ENCODE measurements at regions not wholly inside any gene's neighbourhood (a gene's known extent, or its start where the extent isn't known, plus 50 kb on each side); places are given as distances from the start of the nearest gene placed in this dataset.
A peak's percentile ranks its signal among the peaks of the same experiment; 100 is the strongest.
"Not testable (repeated sequence)": the region's sequence is repeated elsewhere in the genome, so short reads cannot be mapped to it uniquely, and the experiment has no call there.

DNA sequence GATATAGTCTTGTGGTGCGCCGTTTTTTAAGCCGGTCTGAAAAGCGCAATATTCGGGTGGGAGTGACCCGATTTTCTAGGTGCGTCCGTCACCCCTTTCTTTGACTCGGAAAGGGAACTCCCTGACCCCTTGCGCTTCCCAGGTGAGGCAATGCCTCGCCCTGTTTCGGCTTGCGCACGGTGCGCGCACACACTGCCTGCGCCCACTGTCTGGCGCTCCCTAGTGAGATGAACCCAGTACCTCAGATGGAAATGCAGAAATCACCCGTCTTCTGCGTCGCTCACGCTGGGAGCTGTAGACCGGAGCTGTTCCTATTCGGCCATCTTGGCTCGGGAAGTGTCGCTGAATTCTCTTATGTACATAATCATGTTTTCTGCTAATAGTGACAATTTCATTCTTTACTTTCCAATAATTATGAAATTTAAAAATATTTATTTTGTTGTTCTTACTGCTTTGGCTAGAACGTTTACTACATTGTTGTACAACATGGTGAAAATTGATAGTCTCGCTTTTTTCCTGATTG lies 61.2 kb upstream of the MINDY3 start (continued):
- TF ChIP-seq CTBP1 (IDR thresholded peaks at IDR 0.05; ENCODE audit: borderline replicate concordance) = peak; percentile 48; the same call in 1 of the 2 replicates

DNA sequence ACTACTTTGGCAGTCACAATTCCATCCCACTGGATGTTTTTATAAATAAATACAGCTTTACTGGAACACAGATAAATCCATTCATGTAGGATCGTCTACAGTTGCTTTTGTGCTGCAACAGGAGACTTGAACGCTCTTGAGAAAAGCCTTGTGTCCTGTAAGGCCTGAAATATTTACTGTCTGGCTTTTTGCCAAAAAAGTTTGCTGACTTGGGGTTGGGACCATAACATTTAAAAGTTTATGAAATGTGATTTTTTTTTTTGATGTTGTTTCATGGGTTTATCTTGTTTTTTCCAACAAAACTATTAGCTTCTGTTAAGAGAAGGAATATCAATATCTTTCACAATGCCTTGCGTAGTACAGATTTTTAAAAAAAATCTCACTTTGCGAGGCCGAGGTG lies 71.1 kb upstream of the MINDY3 start:
- 7% methylated on average over 5 of the region's 5 CpGs for WGBS (ENCODE audit: insufficient coverage, low coverage, missing lambda C conversion rate)
- no peak for TF ChIP-seq PYGO2 (tag; IDR thresholded peaks at IDR 0.05)
- peak; percentile 58 for TF ChIP-seq NFIX (CRISPR knock-in tag; IDR thresholded peaks at IDR 0.05; ENCODE audit: low read depth)
- peak; percentile 90 for TF ChIP-seq NFIC (IDR thresholded peaks at IDR 0.05)
- POLR2A ChIA-PET = no interaction called here
- Histone ChIP-seq H3K36me3 (ENCODE audit: control insufficient read depth, insufficient read depth, low read length) (no peaks in the 10 kb centered on the region), H3K9me1 (ENCODE audit: control insufficient read depth, insufficient read depth, low read length) (no peaks in the 10 kb centered on the region), H3K4me1 (replicated peaks in 1 of 2; ENCODE audit: control insufficient read depth in 2 of 2, insufficient read depth in 2 of 2, low read length in 2 of 2) (no peaks in the 10 kb centered on the region), H3K27me3 (ENCODE audit: control insufficient read depth in 2 of 2, insufficient read depth in 2 of 2, low read length in 2 of 2) (no peaks in the 10 kb centered on the region), H3K27ac (ENCODE audit: extremely low read depth, low read depth, low read length) (no peak overlapping the region), H3K4me2 (ENCODE audit: insufficient read depth, low read length) (no peak overlapping the region), H3K9me3 (replicated peaks; ENCODE audit: control insufficient read depth, insufficient read depth, low read depth, low read length) (no peaks in the 10 kb centered on the region), H4K20me1 (replicated peaks; ENCODE audit: control insufficient read depth, insufficient read depth, low read length) (no peaks in the 10 kb centered on the region), H3K4me3 (no peak overlapping the region), H2AFZ (ENCODE audit: low read depth, low read length) (no peak overlapping the region), H3K79me2 (ENCODE audit: control insufficient read depth, insufficient read depth, low read length) (no peaks in the 10 kb centered on the region), H3K9ac (ENCODE audit: insufficient read depth in 1 of 2, low read depth in 2 of 2, low read length in 2 of 2) (no peak overlapping the region)
- FAIRE-seq (no peak), DNase-seq (ENCODE audit: extremely low read depth in 1 of 4, low spot score in 3 of 4) (peak in 1 of 4 experiments; percentile 5), ATAC-seq (no peak)
- BruUV-seq (replicated peaks) = no TSS peak
- in situ Hi-C loops (cut with MboI) = no loop called here
- intact Hi-C loops (cut with micrococcal nuclease) = no loop called here
- CTCF ChIA-PET (ENCODE audit: low intra/inter-chr PET ratio) = no interaction called here

DNA sequence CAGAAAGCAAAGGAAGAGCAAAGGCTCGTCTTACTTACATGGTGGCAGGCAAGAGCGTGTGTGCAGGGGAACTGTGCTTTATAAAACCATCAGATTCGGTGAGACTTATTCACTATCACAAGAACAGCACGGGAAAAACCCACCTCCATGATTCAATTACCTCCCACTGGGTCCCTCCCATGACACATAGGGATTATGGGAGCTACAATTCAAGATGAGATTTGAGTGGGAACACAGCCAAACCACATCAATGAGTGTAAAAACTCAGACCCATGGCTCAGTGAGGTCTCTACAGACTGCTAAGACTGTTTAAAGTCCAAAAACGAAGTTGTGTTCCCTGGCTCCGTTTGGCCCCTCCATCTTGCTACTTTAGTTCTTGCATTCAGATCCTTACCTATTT lies 79.2 kb upstream of the MINDY3 start:
- BruUV-seq (replicated peaks); H4K20me1 ChIP-seq (replicated peaks; ENCODE audit: control insufficient read depth, insufficient read depth, low read length); POLR2A ChIA-PET; H2AFZ ChIP-seq (ENCODE audit: low read depth, low read length); H3K4me3 ChIP-seq; DNase-seq (ENCODE audit: extremely low read depth in 1 of 4, low spot score in 3 of 4); H3K9ac ChIP-seq (ENCODE audit: insufficient read depth in 1 of 2, low read depth in 2 of 2, low read length in 2 of 2); FAIRE-seq; H3K27me3 ChIP-seq (ENCODE audit: control insufficient read depth in 2 of 2, insufficient read depth in 2 of 2, low read length in 2 of 2); CTCF ChIA-PET (ENCODE audit: low intra/inter-chr PET ratio); ATAC-seq; H3K27ac ChIP-seq (ENCODE audit: extremely low read depth, low read depth, low read length); H3K4me2 ChIP-seq (ENCODE audit: insufficient read depth, low read length); in situ Hi-C loops (cut with MboI); H3K36me3 ChIP-seq (ENCODE audit: control insufficient read depth, insufficient read depth, low read length); H3K4me1 ChIP-seq (replicated peaks in 1 of 2; ENCODE audit: control insufficient read depth in 2 of 2, insufficient read depth in 2 of 2, low read length in 2 of 2); H3K9me1 ChIP-seq (ENCODE audit: control insufficient read depth, insufficient read depth, low read length); H3K79me2 ChIP-seq (ENCODE audit: control insufficient read depth, insufficient read depth, low read length); H3K9me3 ChIP-seq (replicated peaks; ENCODE audit: control insufficient read depth, insufficient read depth, low read depth, low read length); intact Hi-C loops (cut with micrococcal nuclease): not testable (repeated sequence)
- 1% methylated on average over 6 of the region's 6 CpGs for WGBS (ENCODE audit: insufficient coverage, low coverage, missing lambda C conversion rate)
